SH-SY5Y (cell line): ENCODE measurements at regions not wholly inside any gene's neighbourhood (a gene's known extent, or its start where the extent isn't known, plus 50 kb on each side); places are given as distances from the start of the nearest gene placed in this dataset.

ENCODE experiments used
- GATA2 ChIP-seq: IDR thresholded peaks from 2 replicates; pipeline ENCODE4 v1.6.1; 2011; ENCODE audit warnings: mild to moderate bottlenecking, low read depth, low read length
- GATA3 ChIP-seq: IDR thresholded peaks from 2 replicates; pipeline ENCODE4 v1.6.1; 2011; ENCODE audit warnings: low read depth, mild to moderate bottlenecking, low read length, moderate library complexity

GRCh38 chr3:178384321-178385230 is 151.7 kb upstream of the KCNMB2 start:
- TF ChIP-seq GATA2 (no peak), GATA3 (no peak)
